Naive thymus-derived CD8-positive, alpha-beta T cell (primary cell): ENCODE measurements at regions not wholly inside any gene's neighbourhood (a gene's known extent, or its start where the extent isn't known, plus 50 kb on each side); places are given as distances from the start of the nearest gene placed in this dataset.
A peak's percentile ranks its signal among the peaks of the same experiment; 100 is the strongest.

Source experiments
- ATAC-seq, 2 donors: fragments of 150-1000 bp; cut with Tn5 transposase in 1 of 2; sonication (Bioruptor Pico), chemical (Tn5 transposase) in 1 of 2; 1 replicate in 1 of 2; 2 replicates in 1 of 2; pipeline ENCODE4 v1.10.0; 2021; ENCODE audit warnings: mild to moderate bottlenecking in 2 of 2, moderate library complexity in 2 of 2
- POLR2A ChIA-PET: fragments of 350-600 bp; sonication (Branson Sonifier 250); formaldehyde crosslinking; loops from one replicate; lab custom pipeline; 2021; ENCODE audit warnings: antibody characterized with exemption; lab: Charles Lee
- DNase-seq, 10 donors: peaks; one replicate each; pipeline versions ENCODE4 v3.0.0 to v3.0.0-alpha.2; 2020 to 2022
- H3K27ac Mint-ChIP-seq, 10 donors: one replicate each; pipeline ENCODE4 v1.8.0; 2020 to 2022; ENCODE audit warnings: mild to moderate bottlenecking in 10 of 10, mixed read lengths in 10 of 10, moderate library complexity in 4 of 10, inconsistent platforms in 1 of 10
- H3K27me3 Mint-ChIP-seq, 5 donors: one replicate each; pipeline ENCODE4 v1.8.0; 2021 to 2022; ENCODE audit warnings: mixed read lengths in 5 of 5
- H3K36me3 Mint-ChIP-seq, 3 donors: one replicate each; pipeline ENCODE4 v1.8.0; 2020 to 2022; ENCODE audit warnings: mixed read lengths in 3 of 3, mild to moderate bottlenecking in 2 of 3, inconsistent platforms in 1 of 3
- H3K4me1 Mint-ChIP-seq, 4 donors: one replicate each; pipeline ENCODE4 v1.8.0; 2021 to 2022; ENCODE audit warnings: mixed read lengths in 4 of 4
- H3K4me3 Mint-ChIP-seq, 10 donors: one replicate each; pipeline ENCODE4 v1.8.0; 2020 to 2022; ENCODE audit warnings: mild to moderate bottlenecking in 10 of 10, mixed read lengths in 10 of 10, moderate library complexity in 6 of 10, inconsistent platforms in 1 of 10
- H3K9me3 Mint-ChIP-seq, 9 donors: one replicate each; pipeline ENCODE4 v1.8.0; 2020 to 2022; ENCODE audit warnings: mixed read lengths in 9 of 9, mild to moderate bottlenecking in 3 of 9, inconsistent platforms in 1 of 9, moderate library complexity in 1 of 9

DNA sequence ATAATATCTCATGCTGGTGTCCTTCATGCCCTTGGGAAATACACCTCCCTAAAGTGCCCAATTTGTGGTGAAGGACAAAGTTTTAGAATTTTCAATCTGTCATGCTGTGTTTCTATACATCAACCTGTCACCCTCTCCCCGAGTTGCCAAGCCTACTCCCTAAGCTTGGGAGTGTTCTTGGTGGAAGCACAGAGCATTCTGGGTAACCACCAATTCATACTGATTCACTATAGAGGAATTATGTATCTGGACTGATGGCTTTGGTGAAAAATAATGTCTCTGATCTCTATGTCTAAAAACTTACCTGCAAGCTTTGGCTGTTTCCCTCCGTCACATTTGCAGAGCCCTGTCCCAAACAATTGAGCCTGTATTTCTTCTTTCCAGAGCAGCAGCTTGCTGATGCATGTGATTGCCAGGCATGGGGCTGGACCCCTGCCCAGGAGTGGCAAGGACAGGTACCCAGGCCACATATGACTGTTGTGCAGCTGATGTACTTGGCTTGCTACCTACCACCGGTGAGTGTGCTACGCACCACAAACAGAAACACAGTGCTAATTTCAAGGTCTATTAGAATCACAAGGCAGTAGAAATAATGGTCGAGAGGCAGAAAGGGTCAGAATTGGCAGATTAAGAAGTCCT, 202.8 kb upstream of the CITED2 start:
- ATAC-seq, result no peak
- POLR2A ChIA-PET, result no interaction called here
- Mint-ChIP-seq H3K36me3 (peaks cover 0 to 5% (median 0%) of the 10 kb centered on the region in 3 donors), H3K4me1 (peaks cover 13 to 16% (median 16%) of the 10 kb centered on the region in 4 donors), H3K4me3 (no peak overlapping the region), H3K9me3 (peaks cover 0 to 2% (median 0%) of the 10 kb centered on the region in 9 donors), H3K27me3 (peaks cover 0 to 10% (median 8%) of the 10 kb centered on the region in 5 donors), H3K27ac (no peak overlapping the region)
- DNase-seq, result no peak

DNA sequence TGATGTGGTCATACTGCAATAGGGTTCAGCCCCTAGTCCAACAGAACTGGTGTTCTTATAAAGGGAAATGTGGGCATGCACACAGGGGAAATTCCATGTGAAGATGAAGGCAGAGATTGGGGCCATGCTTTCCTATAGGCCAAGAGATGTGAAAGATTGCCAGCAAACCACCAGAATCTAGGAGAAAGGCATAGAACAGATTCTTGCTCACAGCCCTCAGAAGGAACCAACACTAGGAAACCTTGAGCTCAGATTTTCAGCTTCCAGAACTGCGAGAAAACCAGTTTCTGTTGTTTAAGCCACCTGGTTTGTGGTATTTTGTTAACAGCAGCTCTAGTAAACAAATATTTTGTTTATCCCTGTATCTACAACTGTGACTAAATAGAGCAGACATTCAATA, 197.6 kb upstream of the CITED2 start:
- peaks cover 0 to 2% (median 0%) of the 10 kb centered on the region in 5 donors for H3K27me3 Mint-ChIP-seq
- POLR2A ChIA-PET, result no interaction called here

DNA sequence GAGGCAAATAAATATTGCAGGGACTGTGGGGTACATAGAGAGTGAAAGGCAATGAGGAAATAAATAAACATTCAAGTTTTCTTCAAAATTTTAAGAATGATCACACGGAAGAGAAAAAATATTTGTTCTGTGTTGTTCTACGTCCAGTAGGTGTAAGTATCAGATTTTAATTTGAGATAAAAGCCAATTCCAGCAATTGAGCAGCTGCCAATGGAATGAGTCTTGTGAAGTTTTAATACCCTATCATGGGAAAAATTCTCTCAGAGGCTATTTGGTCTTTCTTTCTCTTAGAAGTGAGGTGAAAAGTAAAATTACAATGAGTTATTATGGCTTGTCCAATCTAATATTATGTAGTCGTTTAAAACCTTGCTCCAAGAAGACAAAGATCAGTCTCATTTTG, 195.7 kb upstream of the CITED2 start:
- Mint-ChIP-seq H3K27ac (peak overlapping the region in 1 of 10 donors; percentile 4), H3K9me3 (peaks cover 0 to 7% (median 0%) of the 10 kb centered on the region in 9 donors), H3K4me3 (no peak overlapping the region), H3K27me3 (peaks cover 0 to 1% (median 0%) of the 10 kb centered on the region in 5 donors), H3K4me1 (no peaks in the 10 kb centered on the region), H3K36me3 (peaks cover 0 to 5% (median 0%) of the 10 kb centered on the region in 3 donors)
- DNase-seq, result no peak
- POLR2A ChIA-PET, result no interaction called here
- no peak for ATAC-seq

More for the DNA sequence above, 197.6 kb upstream of the CITED2 start:
- DNase-seq (no peak), ATAC-seq (no peak)
- H3K4me1 Mint-ChIP-seq, result no peaks in the 10 kb centered on the region
- peaks cover 0 to 5% (median 0%) of the 10 kb centered on the region in 3 donors for H3K36me3 Mint-ChIP-seq
- H3K27ac Mint-ChIP-seq, result no peak overlapping the region
- H3K4me3 Mint-ChIP-seq, result no peak overlapping the region
- H3K9me3 Mint-ChIP-seq, result peaks cover 0 to 3% (median 0%) of the 10 kb centered on the region in 9 donors

DNA sequence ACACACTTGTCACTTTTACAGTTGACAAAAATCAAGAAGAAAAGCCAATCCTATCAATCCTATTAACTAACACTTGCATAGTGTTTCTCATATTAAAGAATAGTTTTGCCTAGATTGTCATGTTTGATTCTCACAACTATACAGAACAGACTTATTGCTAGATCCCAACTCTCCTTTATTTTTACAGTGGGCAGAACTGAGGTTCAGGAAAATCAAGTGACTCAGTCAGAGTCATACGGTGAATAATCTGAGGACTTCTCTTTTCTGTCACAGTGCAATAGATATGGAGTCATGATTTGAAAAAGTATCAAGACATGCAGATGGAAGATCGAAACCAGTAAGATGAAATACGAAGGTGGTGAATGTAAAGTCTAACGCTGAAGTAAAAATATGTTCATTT, 195.1 kb upstream of the CITED2 start:
- Mint-ChIP-seq H3K27ac (no peak overlapping the region), H3K36me3 (peaks cover 0 to 5% (median 0%) of the 10 kb centered on the region in 3 donors), H3K4me1 (no peaks in the 10 kb centered on the region), H3K4me3 (no peak overlapping the region), H3K27me3 (peaks cover 0 to 1% (median 0%) of the 10 kb centered on the region in 5 donors), H3K9me3 (peaks cover 0 to 7% (median 0%) of the 10 kb centered on the region in 9 donors)
- POLR2A ChIA-PET, result no interaction called here
- DNase-seq (no peak), ATAC-seq (no peak)

DNA sequence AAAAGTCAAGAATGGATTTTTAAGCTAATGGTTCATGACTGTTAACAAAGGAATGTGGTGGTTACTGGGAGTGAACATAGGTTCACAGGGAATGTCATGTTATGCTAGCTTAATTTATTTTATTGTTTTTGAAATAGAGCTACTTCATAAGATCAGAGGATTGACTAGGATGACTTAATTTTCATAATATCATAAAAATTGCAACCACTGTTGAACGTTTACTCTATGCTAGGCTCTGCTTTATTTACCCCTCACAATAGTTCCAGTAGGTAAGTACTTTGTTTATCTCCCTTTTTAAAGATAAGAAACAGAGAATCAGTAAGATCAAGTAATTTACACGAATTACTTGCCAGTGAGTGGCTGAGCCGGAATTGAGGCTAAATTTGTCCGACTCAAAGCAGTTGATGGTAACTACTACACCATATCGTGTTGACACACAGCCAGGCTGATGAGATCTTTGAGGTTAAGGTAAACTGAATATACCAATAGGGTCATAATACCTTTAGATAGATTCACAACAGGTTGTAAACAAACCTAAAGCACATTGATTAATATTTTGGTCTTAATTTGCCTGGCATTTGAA, 194.6 kb upstream of the CITED2 start:
- Mint-ChIP-seq H3K36me3 (peaks cover 0 to 2% (median 0%) of the 10 kb centered on the region in 3 donors), H3K9me3 (peaks cover 0 to 7% (median 0%) of the 10 kb centered on the region in 9 donors), H3K4me1 (no peaks in the 10 kb centered on the region), H3K27ac (no peak overlapping the region), H3K27me3 (no peaks in the 10 kb centered on the region), H3K4me3 (no peak overlapping the region)
- POLR2A ChIA-PET, result no interaction called here
- DNase-seq, result no peak
- ATAC-seq, result no peak

DNA sequence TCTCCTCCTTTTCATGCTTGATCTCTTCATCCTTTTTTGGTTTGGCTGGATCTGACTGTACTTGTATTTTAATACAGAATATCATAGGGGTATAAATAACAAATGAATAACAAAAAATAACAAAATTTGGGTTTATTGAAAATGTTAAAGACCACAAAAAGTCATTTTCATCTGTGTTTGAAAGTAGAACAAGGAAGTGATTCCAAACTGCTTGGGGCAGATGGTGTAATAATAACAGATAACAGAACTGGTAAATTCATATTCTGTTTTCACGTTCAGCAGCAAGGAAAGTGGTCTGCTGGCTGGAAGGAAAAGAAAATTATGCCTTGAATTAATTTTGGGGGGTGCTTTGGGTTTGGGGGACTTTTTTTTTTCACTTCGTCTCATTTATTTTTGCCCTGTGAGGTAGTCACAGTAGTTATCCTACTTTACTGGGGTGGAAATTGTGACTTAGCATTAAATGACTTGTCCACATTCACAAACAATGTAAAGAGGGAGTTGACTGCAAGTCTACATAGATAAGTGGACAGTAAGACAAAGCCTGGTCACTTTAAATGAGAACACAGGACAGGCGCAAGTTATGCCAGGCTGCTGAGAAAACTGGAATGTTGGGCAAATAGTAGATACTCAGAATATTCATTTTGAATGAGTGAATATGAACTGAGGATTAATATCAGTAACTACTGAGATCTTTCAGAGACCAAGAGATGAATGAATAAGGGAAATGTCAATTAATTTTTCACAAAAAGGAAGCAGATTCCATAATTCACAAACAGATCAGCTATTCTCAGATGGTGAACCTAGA, 193.9 kb upstream of the CITED2 start:
- Mint-ChIP-seq H3K9me3 (peaks cover 0 to 7% (median 0%) of the 10 kb centered on the region in 9 donors), H3K27ac (no peak overlapping the region), H3K36me3 (no peaks in the 10 kb centered on the region), H3K27me3 (no peaks in the 10 kb centered on the region), H3K4me3 (no peak overlapping the region), H3K4me1 (no peaks in the 10 kb centered on the region)
- ATAC-seq (no peak), DNase-seq (no peak)
- POLR2A ChIA-PET, result no interaction called here

DNA sequence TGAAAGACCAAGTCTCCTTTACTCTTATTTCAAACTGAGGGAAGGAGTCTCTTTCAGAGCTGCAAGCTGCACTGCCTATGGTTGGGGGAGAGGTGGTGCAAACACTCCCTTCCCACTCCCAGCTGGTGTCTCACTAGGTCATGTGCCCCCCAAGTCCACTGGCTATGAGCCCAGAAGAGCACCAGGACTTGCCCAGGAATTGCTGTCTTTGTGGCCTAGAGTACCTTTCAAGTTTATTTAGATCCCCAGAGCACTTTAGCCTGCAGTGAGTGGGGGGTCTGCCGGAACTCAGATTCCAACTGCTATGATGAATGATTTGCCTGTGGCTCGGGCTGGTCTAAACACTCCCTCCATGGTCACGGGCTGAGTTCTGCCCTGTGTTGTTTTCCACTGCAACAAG, 192.6 kb upstream of the CITED2 start:
- no peaks in the 10 kb centered on the region for H3K27me3 Mint-ChIP-seq
- POLR2A ChIA-PET, result no interaction called here
- no peak overlapping the region for H3K4me3 Mint-ChIP-seq
- no peak for ATAC-seq
- DNase-seq, result no peak
- no peaks in the 10 kb centered on the region for H3K36me3 Mint-ChIP-seq
- H3K9me3 Mint-ChIP-seq, result peaks cover 0 to 7% (median 0%) of the 10 kb centered on the region in 9 donors
- H3K27ac Mint-ChIP-seq, result no peak overlapping the region
- no peaks in the 10 kb centered on the region for H3K4me1 Mint-ChIP-seq

DNA sequence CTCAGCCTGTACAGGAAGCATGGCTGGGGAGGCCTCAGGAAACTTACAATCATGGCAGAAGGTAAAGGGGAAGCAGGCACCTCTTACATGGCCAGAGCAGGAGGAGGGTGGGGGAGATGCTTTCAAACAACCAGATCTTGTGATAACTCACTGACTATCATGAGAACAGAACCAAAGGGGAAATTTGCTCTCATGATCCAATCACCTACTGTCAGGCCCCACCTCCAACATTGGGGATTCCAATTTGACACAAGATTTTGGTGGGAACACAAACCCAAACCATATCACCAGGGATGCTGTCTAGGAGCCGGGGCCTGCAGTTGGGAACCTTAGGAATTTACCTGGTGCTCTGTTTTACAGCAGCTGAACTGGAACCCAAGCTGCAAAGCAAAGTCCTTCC, 191.1 kb upstream of the CITED2 start:
- no peak overlapping the region for H3K4me3 Mint-ChIP-seq
- no peaks in the 10 kb centered on the region for H3K4me1 Mint-ChIP-seq
- H3K36me3 Mint-ChIP-seq, result no peaks in the 10 kb centered on the region
- H3K27me3 Mint-ChIP-seq, result no peaks in the 10 kb centered on the region
- H3K9me3 Mint-ChIP-seq, result peaks cover 0 to 9% (median 0%) of the 10 kb centered on the region in 9 donors
- POLR2A ChIA-PET, result no interaction called here
- no peak overlapping the region for H3K27ac Mint-ChIP-seq
- ATAC-seq (no peak), DNase-seq (no peak)

DNA sequence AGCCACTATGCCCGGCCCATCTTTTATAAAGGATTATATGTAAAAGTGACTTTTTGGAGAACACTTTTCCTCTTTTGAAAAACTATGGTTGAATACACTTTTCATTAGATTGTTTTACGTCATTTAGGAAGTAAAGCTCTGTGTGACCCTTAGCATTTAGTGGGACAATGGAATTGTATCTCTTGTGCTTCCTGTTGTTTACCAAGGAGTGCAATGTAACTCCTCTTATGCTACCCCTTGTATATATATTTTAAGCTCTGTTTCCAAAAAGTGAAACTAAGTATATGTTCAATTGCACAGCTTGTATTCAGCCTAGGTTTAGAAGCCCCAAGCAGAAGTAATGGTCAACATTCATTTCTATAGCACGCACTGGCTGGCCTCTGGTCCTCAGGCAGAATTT, 183.1 kb upstream of the CITED2 start:
- POLR2A ChIA-PET, result interaction anchor here (0.6 to 0.8 kb wide), 2 partner anchors 142 to 542 kb away, joined by 3 read pairs; no protein-coding TSS in a partner anchor
- DNase-seq, result no peak
- ATAC-seq, result no peak
- H3K9me3 Mint-ChIP-seq, result peaks cover 0 to 9% (median 0%) of the 10 kb centered on the region in 9 donors
- no peaks in the 10 kb centered on the region for H3K27me3 Mint-ChIP-seq
- no peaks in the 10 kb centered on the region for H3K36me3 Mint-ChIP-seq
- no peaks in the 10 kb centered on the region for H3K4me1 Mint-ChIP-seq
- H3K27ac Mint-ChIP-seq, result no peak overlapping the region
- H3K4me3 Mint-ChIP-seq, result no peak overlapping the region

DNA sequence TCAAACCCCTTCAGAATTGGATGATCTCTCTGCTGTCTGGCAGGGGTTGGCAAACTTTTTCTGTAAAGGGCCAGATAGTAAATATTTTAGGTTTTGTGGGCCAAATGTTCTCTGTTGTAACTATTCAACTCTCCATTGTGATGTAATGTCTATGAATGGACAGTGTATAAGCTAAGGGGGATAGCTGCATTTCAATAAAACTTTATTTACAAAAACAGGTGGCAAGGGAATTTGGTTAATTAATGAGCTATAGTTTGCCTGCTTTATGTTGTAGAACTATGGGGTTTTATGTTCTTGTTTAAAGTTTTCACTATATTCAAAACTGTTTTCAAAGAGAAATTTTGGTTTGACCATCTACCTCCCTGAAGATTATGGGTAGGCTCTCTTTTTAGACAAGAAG, 182.1 kb upstream of the CITED2 start:
- H3K4me3 Mint-ChIP-seq, result no peak overlapping the region
- H3K9me3 Mint-ChIP-seq, result peaks cover 0 to 8% (median 0%) of the 10 kb centered on the region in 9 donors
- no peak for DNase-seq
- H3K27me3 Mint-ChIP-seq, result peaks cover 0 to 3% (median 0%) of the 10 kb centered on the region in 5 donors
- H3K27ac Mint-ChIP-seq, result no peak overlapping the region
- ATAC-seq, result no peak
- H3K4me1 Mint-ChIP-seq, result no peaks in the 10 kb centered on the region
- POLR2A ChIA-PET, result no interaction called here
- H3K36me3 Mint-ChIP-seq, result no peaks in the 10 kb centered on the region

DNA sequence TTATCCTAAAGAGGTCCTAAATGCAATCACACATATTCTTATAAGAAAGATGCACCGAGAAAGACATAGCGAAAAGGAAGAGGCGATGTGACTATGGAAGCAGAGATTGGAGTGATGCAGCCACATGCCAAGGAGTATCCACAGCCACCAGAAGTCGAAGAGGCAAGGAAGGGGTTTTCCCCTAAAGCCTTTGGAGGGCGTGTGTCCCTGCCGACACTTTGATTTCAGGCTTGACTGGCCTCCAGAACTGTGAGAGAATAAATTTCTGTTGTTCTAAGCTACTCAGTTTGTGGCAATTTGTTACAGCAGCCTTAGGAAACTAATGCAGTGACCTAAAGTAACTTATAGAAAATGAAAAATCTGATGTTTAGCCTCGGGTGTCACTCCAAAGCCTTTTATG, 179.5 kb upstream of the CITED2 start:
- POLR2A ChIA-PET, result no interaction called here
- Mint-ChIP-seq H3K27me3 (peaks cover 0 to 5% (median 0%) of the 10 kb centered on the region in 5 donors), H3K9me3 (peaks cover 0 to 2% (median 0%) of the 10 kb centered on the region in 9 donors), H3K4me3 (no peak overlapping the region), H3K27ac (peak overlapping the region in 1 of 10 donors; percentile 7), H3K4me1 (no peaks in the 10 kb centered on the region), H3K36me3 (no peaks in the 10 kb centered on the region)
- ATAC-seq, result no peak
- DNase-seq, result no peak

DNA sequence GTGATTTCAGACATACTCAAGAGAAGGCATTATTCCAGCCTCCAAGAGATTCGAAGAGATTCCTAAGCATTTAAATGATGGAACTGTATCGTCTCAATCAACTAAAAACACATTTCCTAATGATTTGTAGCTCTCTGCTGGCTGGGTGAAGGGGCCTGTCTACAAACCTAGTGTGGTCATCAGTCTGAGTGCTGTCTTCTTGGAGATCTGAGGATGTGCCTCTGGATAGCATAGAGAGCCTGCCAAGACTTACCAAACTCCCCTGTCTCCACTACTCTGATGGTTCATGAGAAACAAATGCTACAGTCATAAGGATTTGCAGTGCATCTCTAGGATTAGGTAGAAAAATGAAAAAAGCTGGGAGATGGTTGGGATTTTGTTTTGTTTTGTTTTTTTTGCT, 176.9 kb upstream of the CITED2 start:
- POLR2A ChIA-PET, result no interaction called here
- ATAC-seq, result no peak
- DNase-seq, result no peak
- H3K4me1 Mint-ChIP-seq, result no peaks in the 10 kb centered on the region
- no peak overlapping the region for H3K27ac Mint-ChIP-seq
- H3K36me3 Mint-ChIP-seq, result no peaks in the 10 kb centered on the region
- H3K4me3 Mint-ChIP-seq, result no peak overlapping the region
- peaks cover 0 to 2% (median 0%) of the 10 kb centered on the region in 9 donors for H3K9me3 Mint-ChIP-seq
- peaks cover 0 to 5% (median 0%) of the 10 kb centered on the region in 5 donors for H3K27me3 Mint-ChIP-seq

DNA sequence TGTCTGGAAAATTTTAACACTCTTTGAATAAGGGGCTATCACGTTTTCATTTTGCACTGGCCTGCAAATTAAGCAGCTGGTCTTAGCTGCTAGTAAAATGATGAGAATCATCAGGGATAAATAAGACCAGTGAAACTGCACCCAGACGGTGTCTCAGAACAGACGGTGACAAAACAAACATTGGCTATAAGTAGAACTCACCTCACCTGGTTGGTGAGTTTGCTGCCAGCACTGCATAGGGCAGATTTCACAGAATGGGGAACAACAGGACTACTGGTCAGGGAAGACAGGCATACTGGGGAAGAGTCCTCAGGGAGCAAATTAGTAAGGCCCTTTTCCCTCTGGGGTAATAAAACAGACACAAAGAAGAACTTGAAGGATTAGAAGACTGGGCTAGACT, 175.9 kb upstream of the CITED2 start:
- Mint-ChIP-seq H3K27me3 (peaks cover 0 to 5% (median 0%) of the 10 kb centered on the region in 5 donors), H3K36me3 (no peaks in the 10 kb centered on the region), H3K9me3 (peaks cover 0 to 2% (median 0%) of the 10 kb centered on the region in 9 donors), H3K4me3 (no peak overlapping the region), H3K27ac (no peak overlapping the region), H3K4me1 (no peaks in the 10 kb centered on the region)
- POLR2A ChIA-PET, result no interaction called here
- no peak for ATAC-seq
- no peak for DNase-seq
